GM23338 (cell line): ENCODE measurements at regions not wholly inside any gene's neighbourhood (a gene's known extent, or its start where the extent isn't known, plus 50 kb on each side); places are given as distances from the start of the nearest gene placed in this dataset.

ENCODE experiments used
- ATAC-seq: fragments of 200-7000 bp; cut with Tn5 transposase; 3 replicates; pipeline ENCODE4 v1.9.1; 2020
- DNase-seq: peaks from one replicate; pipeline ENCODE4 v3.0.0-alpha.2; 2015; ENCODE audit warnings: low spot score
- H2AFZ ChIP-seq: fragments of 200-600 bp; sonication (generic); 2 replicates; pipeline ENCODE4 v1.8.0; 2016; ENCODE audit warnings: antibody characterized with exemption, mild to moderate bottlenecking, moderate library complexity
- H3F3A ChIP-seq: fragments of 200-600 bp; sonication (generic); replicated peaks from 2 replicates; pipeline ENCODE4 v1.8.0; 2017; ENCODE audit warnings: antibody characterized with exemption, mixed run types, low read depth
- H3K27ac ChIP-seq: fragments of 200-600 bp; sonication (generic); 2 replicates; pipeline ENCODE4 v1.6.1; 2016; ENCODE audit warnings: low read depth
- H3K27me3 ChIP-seq: fragments of 200-600 bp; sonication (generic); 2 replicates; pipeline ENCODE4 v1.8.0; 2016; ENCODE audit warnings: mild to moderate bottlenecking, mixed run types, moderate library complexity; ENCODE audit not compliant: insufficient read depth
- H3K36me3 ChIP-seq: fragments of 200-600 bp; sonication (generic); 2 replicates; pipeline ENCODE4 v1.8.0; 2016; ENCODE audit warnings: mild to moderate bottlenecking; ENCODE audit not compliant: insufficient read depth
- H3K4me1 ChIP-seq: fragments of 200-600 bp; sonication (generic); 2 replicates; pipeline ENCODE4 v1.8.0; 2016; ENCODE audit warnings: mild to moderate bottlenecking, moderate library complexity; ENCODE audit not compliant: insufficient read depth
- H3K4me2 ChIP-seq: fragments of 200-600 bp; sonication (generic); 2 replicates; pipeline ENCODE4 v1.7.1; 2017; ENCODE audit warnings: mixed run types
- H3K4me3 ChIP-seq: fragments of 200-600 bp; sonication (generic); 2 replicates; pipeline ENCODE4 v1.6.1; 2016; ENCODE audit warnings: mixed run types
- H3K79me2 ChIP-seq: fragments of 200-600 bp; sonication (generic); replicated peaks from 2 replicates; pipeline ENCODE4 v1.8.0; 2017; ENCODE audit warnings: mild to moderate bottlenecking; ENCODE audit not compliant: insufficient read depth
- H3K9me2 ChIP-seq: fragments of 200-600 bp; sonication (generic); 2 replicates; pipeline ENCODE4 v1.8.0; 2017; ENCODE audit not compliant: insufficient read depth
- H4K20me1 ChIP-seq: fragments of 200-600 bp; sonication (generic); replicated peaks from 2 replicates; pipeline ENCODE4 v1.8.0; 2017; ENCODE audit warnings: mild to moderate bottlenecking; ENCODE audit not compliant: insufficient read depth
- H3K27ac Mint-ChIP-seq: 2 replicates; pipeline ENCODE4 v1.8.0; 2020; ENCODE audit warnings: inconsistent platforms, mild to moderate bottlenecking, moderate library complexity, mixed read lengths
- H3K27me3 Mint-ChIP-seq: 3 replicates; pipeline ENCODE4 v1.8.0; 2022; ENCODE audit warnings: low read depth, mild to moderate bottlenecking, moderate library complexity, mixed read lengths, inconsistent platforms; ENCODE audit not compliant: insufficient read depth, poor library complexity
- H3K36me3 Mint-ChIP-seq: 3 replicates; pipeline ENCODE4 v1.8.0; 2021; ENCODE audit warnings: low read depth, mild to moderate bottlenecking, inconsistent platforms, moderate library complexity, mixed read lengths
- H3K4me1 Mint-ChIP-seq: 3 replicates; pipeline ENCODE4 v1.8.0; 2020; ENCODE audit warnings: mild to moderate bottlenecking, inconsistent platforms, mixed read lengths
- H3K4me3 Mint-ChIP-seq: 3 replicates; pipeline ENCODE4 v1.8.0; 2021; ENCODE audit warnings: moderate library complexity, mild to moderate bottlenecking, inconsistent platforms, mixed read lengths
- H3K9me3 Mint-ChIP-seq: 3 replicates; pipeline ENCODE4 v1.8.0; 2020; ENCODE audit warnings: moderate library complexity, mild to moderate bottlenecking, inconsistent platforms, mixed read lengths
- CREB1 ChIP-seq: fragments of 250-450 bp; sonication (Bioruptor Pico); IDR thresholded peaks from 2 replicates; pipeline ENCODE4 v1.5.0; 2020; ENCODE audit warnings: low read depth, mild to moderate bottlenecking, moderate library complexity
- EZH2phosphoT487 ChIP-seq: fragments of 200-600 bp; sonication (generic); IDR thresholded peaks from one replicate; pipeline ENCODE4 v1.8.1; 2018; ENCODE audit warnings: antibody characterized with exemption; ENCODE audit not compliant: unreplicated experiment
- ZNF114 ChIP-seq: fragments of 250-450 bp; sonication (Bioruptor Pico); IDR thresholded peaks from 2 replicates; pipeline ENCODE4 v1.5.0; 2020; ENCODE audit warnings: mild to moderate bottlenecking, moderate library complexity
- ZNF331 ChIP-seq: fragments of 250-450 bp; sonication (Bioruptor Pico); IDR thresholded peaks from 2 replicates; pipeline ENCODE4 v1.5.0; 2020; ENCODE audit warnings: low read depth, mild to moderate bottlenecking, moderate library complexity
- TF ChIP-seq, protein P1 (sequence below): fragments of 250-450 bp; sonication (Bioruptor Pico); IDR thresholded peaks from 2 replicates; pipeline ENCODE4 v1.5.0; 2020; ENCODE audit warnings: mild to moderate bottlenecking, moderate library complexity
- TF ChIP-seq, protein P2 (sequence below), 2 experiments: fragments of 200-600 bp in 1 of 2; sonication (generic) in 1 of 2; conservative IDR thresholded peaks; 2 replicates each; pipeline versions ENCODE4 v1.5.1 to v1.6.1; 2016 to 2017; ENCODE audit warnings: antibody characterized with exemption in 2 of 2, low read depth in 2 of 2, mild to moderate bottlenecking in 2 of 2, moderate library complexity in 1 of 2
- TF ChIP-seq, protein P3 (sequence below): IDR thresholded peaks from 2 replicates; pipeline ENCODE4 v1.6.1; 2016; ENCODE audit warnings: antibody characterized with exemption
- TF ChIP-seq, protein P4 (sequence below): IDR thresholded peaks from one replicate; pipeline ENCODE4 v1.6.1; 2018; ENCODE audit warnings: antibody characterized with exemption; ENCODE audit not compliant: unreplicated experiment

- Mint-ChIP-seq H3K4me3 (no peak overlapping the region), H3K36me3 (no peaks in the 10 kb centered on the region), H3K27me3 (no peaks in the 10 kb centered on the region), H3K9me3 (no peaks in the 10 kb centered on the region), H3K4me1 (peaks cover 22% of the 10 kb centered on the region), H3K27ac (peak overlapping the region; percentile 8; the same call in 1 of the 2 replicates)
- H4K20me1 ChIP-seq, result no peaks in the 10 kb centered on the region
- TF ChIP-seq, protein P1, sequence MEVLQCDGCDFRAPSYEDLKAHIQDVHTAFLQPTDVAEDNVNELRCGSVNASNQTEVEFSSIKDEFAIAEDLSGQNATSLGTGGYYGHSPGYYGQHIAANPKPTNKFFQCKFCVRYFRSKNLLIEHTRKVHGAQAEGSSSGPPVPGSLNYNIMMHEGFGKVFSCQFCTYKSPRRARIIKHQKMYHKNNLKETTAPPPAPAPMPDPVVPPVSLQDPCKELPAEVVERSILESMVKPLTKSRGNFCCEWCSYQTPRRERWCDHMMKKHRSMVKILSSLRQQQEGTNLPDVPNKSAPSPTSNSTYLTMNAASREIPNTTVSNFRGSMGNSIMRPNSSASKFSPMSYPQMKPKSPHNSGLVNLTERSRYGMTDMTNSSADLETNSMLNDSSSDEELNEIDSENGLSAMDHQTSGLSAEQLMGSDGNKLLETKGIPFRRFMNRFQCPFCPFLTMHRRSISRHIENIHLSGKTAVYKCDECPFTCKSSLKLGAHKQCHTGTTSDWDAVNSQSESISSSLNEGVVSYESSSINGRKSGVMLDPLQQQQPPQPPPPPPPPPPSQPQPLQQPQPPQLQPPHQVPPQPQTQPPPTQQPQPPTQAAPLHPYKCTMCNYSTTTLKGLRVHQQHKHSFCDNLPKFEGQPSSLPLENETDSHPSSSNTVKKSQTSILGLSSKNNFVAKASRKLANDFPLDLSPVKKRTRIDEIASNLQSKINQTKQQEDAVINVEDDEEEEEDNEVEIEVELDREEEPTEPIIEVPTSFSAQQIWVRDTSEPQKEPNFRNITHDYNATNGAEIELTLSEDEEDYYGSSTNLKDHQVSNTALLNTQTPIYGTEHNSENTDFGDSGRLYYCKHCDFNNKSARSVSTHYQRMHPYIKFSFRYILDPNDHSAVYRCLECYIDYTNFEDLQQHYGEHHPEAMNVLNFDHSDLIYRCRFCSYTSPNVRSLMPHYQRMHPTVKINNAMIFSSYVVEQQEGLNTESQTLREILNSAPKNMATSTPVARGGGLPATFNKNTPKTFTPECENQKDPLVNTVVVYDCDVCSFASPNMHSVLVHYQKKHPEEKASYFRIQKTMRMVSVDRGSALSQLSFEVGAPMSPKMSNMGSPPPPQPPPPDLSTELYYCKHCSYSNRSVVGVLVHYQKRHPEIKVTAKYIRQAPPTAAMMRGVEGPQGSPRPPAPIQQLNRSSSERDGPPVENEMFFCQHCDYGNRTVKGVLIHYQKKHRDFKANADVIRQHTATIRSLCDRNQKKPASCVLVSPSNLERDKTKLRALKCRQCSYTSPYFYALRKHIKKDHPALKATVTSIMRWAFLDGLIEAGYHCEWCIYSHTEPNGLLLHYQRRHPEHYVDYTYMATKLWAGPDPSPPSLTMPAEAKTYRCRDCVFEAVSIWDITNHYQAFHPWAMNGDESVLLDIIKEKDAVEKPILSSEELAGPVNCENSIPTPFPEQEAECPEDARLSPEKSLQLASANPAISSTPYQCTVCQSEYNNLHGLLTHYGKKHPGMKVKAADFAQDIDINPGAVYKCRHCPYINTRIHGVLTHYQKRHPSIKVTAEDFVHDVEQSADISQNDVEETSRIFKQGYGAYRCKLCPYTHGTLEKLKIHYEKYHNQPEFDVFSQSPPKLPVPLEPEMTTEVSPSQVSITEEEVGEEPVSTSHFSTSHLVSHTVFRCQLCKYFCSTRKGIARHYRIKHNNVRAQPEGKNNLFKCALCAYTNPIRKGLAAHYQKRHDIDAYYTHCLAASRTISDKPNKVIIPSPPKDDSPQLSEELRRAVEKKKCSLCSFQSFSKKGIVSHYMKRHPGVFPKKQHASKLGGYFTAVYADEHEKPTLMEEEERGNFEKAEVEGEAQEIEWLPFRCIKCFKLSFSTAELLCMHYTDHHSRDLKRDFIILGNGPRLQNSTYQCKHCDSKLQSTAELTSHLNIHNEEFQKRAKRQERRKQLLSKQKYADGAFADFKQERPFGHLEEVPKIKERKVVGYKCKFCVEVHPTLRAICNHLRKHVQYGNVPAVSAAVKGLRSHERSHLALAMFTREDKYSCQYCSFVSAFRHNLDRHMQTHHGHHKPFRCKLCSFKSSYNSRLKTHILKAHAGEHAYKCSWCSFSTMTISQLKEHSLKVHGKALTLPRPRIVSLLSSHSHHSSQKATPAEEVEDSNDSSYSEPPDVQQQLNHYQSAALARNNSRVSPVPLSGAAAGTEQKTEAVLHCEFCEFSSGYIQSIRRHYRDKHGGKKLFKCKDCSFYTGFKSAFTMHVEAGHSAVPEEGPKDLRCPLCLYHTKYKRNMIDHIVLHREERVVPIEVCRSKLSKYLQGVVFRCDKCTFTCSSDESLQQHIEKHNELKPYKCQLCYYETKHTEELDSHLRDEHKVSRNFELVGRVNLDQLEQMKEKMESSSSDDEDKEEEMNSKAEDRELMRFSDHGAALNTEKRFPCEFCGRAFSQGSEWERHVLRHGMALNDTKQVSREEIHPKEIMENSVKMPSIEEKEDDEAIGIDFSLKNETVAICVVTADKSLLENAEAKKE (CRISPR knock-in tag), result no peak
- TF ChIP-seq, protein P2, sequence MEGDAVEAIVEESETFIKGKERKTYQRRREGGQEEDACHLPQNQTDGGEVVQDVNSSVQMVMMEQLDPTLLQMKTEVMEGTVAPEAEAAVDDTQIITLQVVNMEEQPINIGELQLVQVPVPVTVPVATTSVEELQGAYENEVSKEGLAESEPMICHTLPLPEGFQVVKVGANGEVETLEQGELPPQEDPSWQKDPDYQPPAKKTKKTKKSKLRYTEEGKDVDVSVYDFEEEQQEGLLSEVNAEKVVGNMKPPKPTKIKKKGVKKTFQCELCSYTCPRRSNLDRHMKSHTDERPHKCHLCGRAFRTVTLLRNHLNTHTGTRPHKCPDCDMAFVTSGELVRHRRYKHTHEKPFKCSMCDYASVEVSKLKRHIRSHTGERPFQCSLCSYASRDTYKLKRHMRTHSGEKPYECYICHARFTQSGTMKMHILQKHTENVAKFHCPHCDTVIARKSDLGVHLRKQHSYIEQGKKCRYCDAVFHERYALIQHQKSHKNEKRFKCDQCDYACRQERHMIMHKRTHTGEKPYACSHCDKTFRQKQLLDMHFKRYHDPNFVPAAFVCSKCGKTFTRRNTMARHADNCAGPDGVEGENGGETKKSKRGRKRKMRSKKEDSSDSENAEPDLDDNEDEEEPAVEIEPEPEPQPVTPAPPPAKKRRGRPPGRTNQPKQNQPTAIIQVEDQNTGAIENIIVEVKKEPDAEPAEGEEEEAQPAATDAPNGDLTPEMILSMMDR (conservative IDR thresholded peaks at IDR 0.05; ENCODE audit: low read depth in 2 of 2), result no peak
- TF ChIP-seq, protein P3, sequence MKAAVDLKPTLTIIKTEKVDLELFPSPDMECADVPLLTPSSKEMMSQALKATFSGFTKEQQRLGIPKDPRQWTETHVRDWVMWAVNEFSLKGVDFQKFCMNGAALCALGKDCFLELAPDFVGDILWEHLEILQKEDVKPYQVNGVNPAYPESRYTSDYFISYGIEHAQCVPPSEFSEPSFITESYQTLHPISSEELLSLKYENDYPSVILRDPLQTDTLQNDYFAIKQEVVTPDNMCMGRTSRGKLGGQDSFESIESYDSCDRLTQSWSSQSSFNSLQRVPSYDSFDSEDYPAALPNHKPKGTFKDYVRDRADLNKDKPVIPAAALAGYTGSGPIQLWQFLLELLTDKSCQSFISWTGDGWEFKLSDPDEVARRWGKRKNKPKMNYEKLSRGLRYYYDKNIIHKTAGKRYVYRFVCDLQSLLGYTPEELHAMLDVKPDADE, result no peak
- no peak for TF ChIP-seq ZNF114
- TF ChIP-seq, protein P4, sequence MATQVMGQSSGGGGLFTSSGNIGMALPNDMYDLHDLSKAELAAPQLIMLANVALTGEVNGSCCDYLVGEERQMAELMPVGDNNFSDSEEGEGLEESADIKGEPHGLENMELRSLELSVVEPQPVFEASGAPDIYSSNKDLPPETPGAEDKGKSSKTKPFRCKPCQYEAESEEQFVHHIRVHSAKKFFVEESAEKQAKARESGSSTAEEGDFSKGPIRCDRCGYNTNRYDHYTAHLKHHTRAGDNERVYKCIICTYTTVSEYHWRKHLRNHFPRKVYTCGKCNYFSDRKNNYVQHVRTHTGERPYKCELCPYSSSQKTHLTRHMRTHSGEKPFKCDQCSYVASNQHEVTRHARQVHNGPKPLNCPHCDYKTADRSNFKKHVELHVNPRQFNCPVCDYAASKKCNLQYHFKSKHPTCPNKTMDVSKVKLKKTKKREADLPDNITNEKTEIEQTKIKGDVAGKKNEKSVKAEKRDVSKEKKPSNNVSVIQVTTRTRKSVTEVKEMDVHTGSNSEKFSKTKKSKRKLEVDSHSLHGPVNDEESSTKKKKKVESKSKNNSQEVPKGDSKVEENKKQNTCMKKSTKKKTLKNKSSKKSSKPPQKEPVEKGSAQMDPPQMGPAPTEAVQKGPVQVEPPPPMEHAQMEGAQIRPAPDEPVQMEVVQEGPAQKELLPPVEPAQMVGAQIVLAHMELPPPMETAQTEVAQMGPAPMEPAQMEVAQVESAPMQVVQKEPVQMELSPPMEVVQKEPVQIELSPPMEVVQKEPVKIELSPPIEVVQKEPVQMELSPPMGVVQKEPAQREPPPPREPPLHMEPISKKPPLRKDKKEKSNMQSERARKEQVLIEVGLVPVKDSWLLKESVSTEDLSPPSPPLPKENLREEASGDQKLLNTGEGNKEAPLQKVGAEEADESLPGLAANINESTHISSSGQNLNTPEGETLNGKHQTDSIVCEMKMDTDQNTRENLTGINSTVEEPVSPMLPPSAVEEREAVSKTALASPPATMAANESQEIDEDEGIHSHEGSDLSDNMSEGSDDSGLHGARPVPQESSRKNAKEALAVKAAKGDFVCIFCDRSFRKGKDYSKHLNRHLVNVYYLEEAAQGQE, result no peak
- TF ChIP-seq EZH2phosphoT487, result no peak
- no peak for TF ChIP-seq CREB1 (CRISPR knock-in tag)
- TF ChIP-seq ZNF331 (CRISPR knock-in tag), result no peak
- H3K36me3 ChIP-seq, result no peaks in the 10 kb centered on the region
- ATAC-seq, result no peak
- H3K79me2 ChIP-seq, result no peaks in the 10 kb centered on the region
- no peak for DNase-seq
- no peak overlapping the region for H3K4me3 ChIP-seq
- peaks cover 15% of the 10 kb centered on the region for H3K4me1 ChIP-seq
- H3K27ac ChIP-seq, result no peak overlapping the region; the same call in 1 of the 2 replicates
- no peaks in the 10 kb centered on the region for H3F3A ChIP-seq
- H3K4me2 ChIP-seq, result no peak overlapping the region
- no peak overlapping the region for H2AFZ ChIP-seq
- H3K9me2 ChIP-seq, result no peaks in the 10 kb centered on the region
- H3K27me3 ChIP-seq, result no peaks in the 10 kb centered on the region
These were observed 64.7 kb upstream of the TIAM2 start for GRCh38 chr6:154930451-154930851.
